ENCODE measurements at regions not wholly inside any gene's neighbourhood (a gene's known extent, or its start where the extent isn't known, plus 50 kb on each side); places are given as distances from the start of the nearest gene placed in this dataset.

- no peak for TF ChIP-seq PBX3 (IDR thresholded peaks at IDR 0.05)
- TF ChIP-seq POLR2AphosphoS5 (IDR thresholded peaks at IDR 0.05; ENCODE audit: low read depth, low read length): no peak
- no peak for TF ChIP-seq MXI1 (IDR thresholded peaks at IDR 0.05; ENCODE audit: low read depth, low read length)
- TF ChIP-seq SIN3A (IDR thresholded peaks at IDR 0.05; ENCODE audit: borderline replicate concordance, low read depth, low read length): no peak
Measured at GRCh38 chr2:35790292-35790691, 565.3 kb upstream of the CRIM1 start (continued).

- Histone ChIP-seq H3K4me3 (ENCODE audit: low read depth in 2 of 2, low read length in 1 of 2) (no peak overlapping the region), H3K9ac (no peak overlapping the region), H3K9me3 (no peaks in the 10 kb centered on the region), H3F3A (replicated peaks; ENCODE audit: insufficient read depth) (no peaks in the 10 kb centered on the region), H4K20me1 (ENCODE audit: insufficient read depth) (no peaks in the 10 kb centered on the region), H3K36me3 (replicated peaks in 1 of 2; ENCODE audit: control insufficient read depth in 1 of 2, insufficient read depth in 2 of 2, low read length in 1 of 2) (no peaks in the 10 kb centered on the region), H3K4me2 (no peak overlapping the region), H2AFZ (ENCODE audit: low read depth) (no peak overlapping the region), H3K27me3 (ENCODE audit: insufficient read depth) (no peaks in the 10 kb centered on the region), H3K79me2 (ENCODE audit: insufficient read depth) (no peaks in the 10 kb centered on the region), H3K9me2 (no peaks in the 10 kb centered on the region), H3K27ac (ENCODE audit: low read depth in 2 of 2, low read length in 1 of 2) (no peak overlapping the region), H3K4me1 (ENCODE audit: control insufficient read depth in 1 of 2, insufficient read depth in 2 of 2, low read depth in 1 of 2, low read length in 1 of 2) (no peaks in the 10 kb centered on the region)
- 23% methylated on average over 10 of the region's 10 CpGs for WGBS (ENCODE audit: low lambda C conversion rate)
- CTCF ChIA-PET: no interaction called here
- POLR2A ChIA-PET: no interaction called here
- DNase-seq: no peak
- TF ChIP-seq IRF3 (IDR thresholded peaks at IDR 0.05; ENCODE audit: low read depth, low read length) (no peak), RCOR1 (IDR thresholded peaks at IDR 0.05; ENCODE audit: low read length) (no peak), NFIC (IDR thresholded peaks at IDR 0.05; ENCODE audit: borderline replicate concordance) (no peak), FOXJ3 (CRISPR knock-in tag; IDR thresholded peaks at IDR 0.05) (no peak), TAF1 (IDR thresholded peaks at IDR 0.05; ENCODE audit: borderline replicate concordance, low read depth, low read length) (no peak), FOXM1 (IDR thresholded peaks at IDR 0.05; ENCODE audit: low read depth) (no peak), REST (IDR thresholded peaks at IDR 0.05; ENCODE audit: low read depth, low read length) (no peak), JUND (IDR thresholded peaks at IDR 0.05) (no peak), USF1 (IDR thresholded peaks at IDR 0.05; ENCODE audit: borderline replicate concordance, low read depth) (no peak), CHD2 (IDR thresholded peaks at IDR 0.05; ENCODE audit: low read length, partially characterized antibody) (no peak), SIN3A (IDR thresholded peaks at IDR 0.05; ENCODE audit: borderline replicate concordance, low read depth, low read length) (no peak), ELF1 (IDR thresholded peaks at IDR 0.05) (no peak), EP300 (IDR thresholded peaks at IDR 0.05; ENCODE audit: borderline replicate concordance in 1 of 2, low read depth in 1 of 2, low read length in 1 of 2) (no peak), SMC3 (IDR thresholded peaks at IDR 0.05; ENCODE audit: low read depth, low read length) (no peak), CTCF (IDR thresholded peaks at IDR 0.05) (no peak), ZBTB33 (IDR thresholded peaks at IDR 0.05; ENCODE audit: borderline replicate concordance, low read depth) (no peak), RFX5 (IDR thresholded peaks at IDR 0.05; ENCODE audit: low read length) (no peak), NRF1 (IDR thresholded peaks at IDR 0.05; ENCODE audit: low read depth, low read length) (no peak), EZH2phosphoT487 (IDR thresholded peaks at IDR 0.05; ENCODE audit: borderline replicate concordance, low read depth) (no peak)
Measured at GRCh38 chr2:35788543-35788942, 567.0 kb upstream of the CRIM1 start.

Data from SK-N-SH (cell line).